ENCODE measurements at regions not wholly inside any gene's neighbourhood (a gene's known extent, or its start where the extent isn't known, plus 50 kb on each side); places are given as distances from the start of the nearest gene placed in this dataset.

GRCh38 chr13:111855786-111856185, 211.2 kb upstream of the SOX1 start:
- H3K79me2 ChIP-seq (ENCODE audit: insufficient read depth): no peaks in the 10 kb centered on the region
- H3K9me2 ChIP-seq: no peaks in the 10 kb centered on the region
- ChIA-PET POLR2A (no interaction called here), CTCF (no interaction called here)
- TF ChIP-seq GABPA (IDR thresholded peaks at IDR 0.05; ENCODE audit: low read depth) (no peak), NFIC (IDR thresholded peaks at IDR 0.05; ENCODE audit: borderline replicate concordance) (no peak), REST (IDR thresholded peaks at IDR 0.05; ENCODE audit: low read depth, low read length) (no peak), RAD21 (IDR thresholded peaks at IDR 0.05; ENCODE audit: low read length) (no peak), FOXJ3 (CRISPR knock-in tag; IDR thresholded peaks at IDR 0.05) (no peak), RCOR1 (IDR thresholded peaks at IDR 0.05; ENCODE audit: low read length) (no peak), FOXM1 (IDR thresholded peaks at IDR 0.05; ENCODE audit: low read depth) (no peak), EP300 (IDR thresholded peaks at IDR 0.05; ENCODE audit: borderline replicate concordance in 1 of 2, low read depth in 1 of 2, low read length in 1 of 2) (no peak)
- H2AFZ ChIP-seq (ENCODE audit: low read depth): no peak overlapping the region
- no peaks in the 10 kb centered on the region for H3K36me3 ChIP-seq (replicated peaks in 1 of 2; ENCODE audit: control insufficient read depth in 1 of 2, insufficient read depth in 2 of 2, low read length in 1 of 2)
- no peaks in the 10 kb centered on the region for H4K20me1 ChIP-seq (ENCODE audit: insufficient read depth)
- H3K27ac ChIP-seq (ENCODE audit: low read depth in 2 of 2, low read length in 1 of 2): no peak overlapping the region
- no peaks in the 10 kb centered on the region for H3K9me3 ChIP-seq
- H3K27me3 ChIP-seq (ENCODE audit: insufficient read depth): no peaks in the 10 kb centered on the region
- under 1% methylated on average over 7 of the region's 8 CpGs for WGBS (ENCODE audit: low lambda C conversion rate)
- no peak overlapping the region for H3K9ac ChIP-seq
- no peaks in the 10 kb centered on the region for H3F3A ChIP-seq (replicated peaks; ENCODE audit: insufficient read depth)
- no peak overlapping the region for H3K4me2 ChIP-seq
- no peaks in the 10 kb centered on the region for H3K4me1 ChIP-seq (ENCODE audit: control insufficient read depth in 1 of 2, insufficient read depth in 2 of 2, low read depth in 1 of 2, low read length in 1 of 2)
- DNase-seq: no peak
- H3K4me3 ChIP-seq (ENCODE audit: low read depth in 2 of 2, low read length in 1 of 2): no peak overlapping the region

GRCh38 chr13:111856571-111856970, 210.4 kb upstream of the SOX1 start:
- ChIA-PET CTCF (no interaction called here), POLR2A (no interaction called here)
- H3K36me3 ChIP-seq (replicated peaks in 1 of 2; ENCODE audit: control insufficient read depth in 1 of 2, insufficient read depth in 2 of 2, low read length in 1 of 2): no peaks in the 10 kb centered on the region
- H3K27ac ChIP-seq (ENCODE audit: low read depth in 2 of 2, low read length in 1 of 2): no peak overlapping the region
- H3K9me3 ChIP-seq: no peaks in the 10 kb centered on the region
- DNase-seq: no peak
- no peak overlapping the region for H3K9ac ChIP-seq
- H3K4me2 ChIP-seq: no peak overlapping the region
- H3K9me2 ChIP-seq: no peaks in the 10 kb centered on the region
- H3K79me2 ChIP-seq (ENCODE audit: insufficient read depth): no peaks in the 10 kb centered on the region
- H3K4me3 ChIP-seq (ENCODE audit: low read depth in 2 of 2, low read length in 1 of 2): no peak overlapping the region
- no peak overlapping the region for H2AFZ ChIP-seq (ENCODE audit: low read depth)
- 5% methylated on average over 3 of the region's 11 CpGs for WGBS (ENCODE audit: low lambda C conversion rate)
- H3K27me3 ChIP-seq (ENCODE audit: insufficient read depth): no peaks in the 10 kb centered on the region
- H4K20me1 ChIP-seq (ENCODE audit: insufficient read depth): no peaks in the 10 kb centered on the region
- no peaks in the 10 kb centered on the region for H3K4me1 ChIP-seq (ENCODE audit: control insufficient read depth in 1 of 2, insufficient read depth in 2 of 2, low read depth in 1 of 2, low read length in 1 of 2)
- no peak for TF ChIP-seq FOXM1 (IDR thresholded peaks at IDR 0.05; ENCODE audit: low read depth)
- TF ChIP-seq RFX5 (IDR thresholded peaks at IDR 0.05; ENCODE audit: low read length): no peak
- TF ChIP-seq MEF2A (IDR thresholded peaks at IDR 0.05; ENCODE audit: borderline replicate concordance, low read depth): no peak
- no peak for TF ChIP-seq YY1 (IDR thresholded peaks at IDR 0.05; ENCODE audit: low read depth)
- TF ChIP-seq PBX3 (IDR thresholded peaks at IDR 0.05): no peak
- TF ChIP-seq REST (IDR thresholded peaks at IDR 0.05; ENCODE audit: low read depth, low read length): no peak
- H3F3A ChIP-seq (replicated peaks; ENCODE audit: insufficient read depth): no peaks in the 10 kb centered on the region

Data from SK-N-SH (cell line).